ENCODE measurements at regions not wholly inside any gene's neighbourhood (a gene's known extent, or its start where the extent isn't known, plus 50 kb on each side); places are given as distances from the start of the nearest gene placed in this dataset.

GRCh38 chr4:60780874-60781273 lies 419.3 kb upstream of the ADGRL3 start:
- TF ChIP-seq ZNF296 (CRISPR knock-in tag; conservative IDR thresholded peaks at IDR 0.05): no peak
- TF ChIP-seq, protein P1, sequence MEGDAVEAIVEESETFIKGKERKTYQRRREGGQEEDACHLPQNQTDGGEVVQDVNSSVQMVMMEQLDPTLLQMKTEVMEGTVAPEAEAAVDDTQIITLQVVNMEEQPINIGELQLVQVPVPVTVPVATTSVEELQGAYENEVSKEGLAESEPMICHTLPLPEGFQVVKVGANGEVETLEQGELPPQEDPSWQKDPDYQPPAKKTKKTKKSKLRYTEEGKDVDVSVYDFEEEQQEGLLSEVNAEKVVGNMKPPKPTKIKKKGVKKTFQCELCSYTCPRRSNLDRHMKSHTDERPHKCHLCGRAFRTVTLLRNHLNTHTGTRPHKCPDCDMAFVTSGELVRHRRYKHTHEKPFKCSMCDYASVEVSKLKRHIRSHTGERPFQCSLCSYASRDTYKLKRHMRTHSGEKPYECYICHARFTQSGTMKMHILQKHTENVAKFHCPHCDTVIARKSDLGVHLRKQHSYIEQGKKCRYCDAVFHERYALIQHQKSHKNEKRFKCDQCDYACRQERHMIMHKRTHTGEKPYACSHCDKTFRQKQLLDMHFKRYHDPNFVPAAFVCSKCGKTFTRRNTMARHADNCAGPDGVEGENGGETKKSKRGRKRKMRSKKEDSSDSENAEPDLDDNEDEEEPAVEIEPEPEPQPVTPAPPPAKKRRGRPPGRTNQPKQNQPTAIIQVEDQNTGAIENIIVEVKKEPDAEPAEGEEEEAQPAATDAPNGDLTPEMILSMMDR (CRISPR knock-in tag; IDR thresholded peaks at IDR 0.05): no peak
- no peak for TF ChIP-seq TCF7L2 (IDR thresholded peaks at IDR 0.05; ENCODE audit: low read depth, low read length)
- no peak for TF ChIP-seq NFYB (CRISPR knock-in tag; IDR thresholded peaks at IDR 0.05)
- TF ChIP-seq, protein P2, sequence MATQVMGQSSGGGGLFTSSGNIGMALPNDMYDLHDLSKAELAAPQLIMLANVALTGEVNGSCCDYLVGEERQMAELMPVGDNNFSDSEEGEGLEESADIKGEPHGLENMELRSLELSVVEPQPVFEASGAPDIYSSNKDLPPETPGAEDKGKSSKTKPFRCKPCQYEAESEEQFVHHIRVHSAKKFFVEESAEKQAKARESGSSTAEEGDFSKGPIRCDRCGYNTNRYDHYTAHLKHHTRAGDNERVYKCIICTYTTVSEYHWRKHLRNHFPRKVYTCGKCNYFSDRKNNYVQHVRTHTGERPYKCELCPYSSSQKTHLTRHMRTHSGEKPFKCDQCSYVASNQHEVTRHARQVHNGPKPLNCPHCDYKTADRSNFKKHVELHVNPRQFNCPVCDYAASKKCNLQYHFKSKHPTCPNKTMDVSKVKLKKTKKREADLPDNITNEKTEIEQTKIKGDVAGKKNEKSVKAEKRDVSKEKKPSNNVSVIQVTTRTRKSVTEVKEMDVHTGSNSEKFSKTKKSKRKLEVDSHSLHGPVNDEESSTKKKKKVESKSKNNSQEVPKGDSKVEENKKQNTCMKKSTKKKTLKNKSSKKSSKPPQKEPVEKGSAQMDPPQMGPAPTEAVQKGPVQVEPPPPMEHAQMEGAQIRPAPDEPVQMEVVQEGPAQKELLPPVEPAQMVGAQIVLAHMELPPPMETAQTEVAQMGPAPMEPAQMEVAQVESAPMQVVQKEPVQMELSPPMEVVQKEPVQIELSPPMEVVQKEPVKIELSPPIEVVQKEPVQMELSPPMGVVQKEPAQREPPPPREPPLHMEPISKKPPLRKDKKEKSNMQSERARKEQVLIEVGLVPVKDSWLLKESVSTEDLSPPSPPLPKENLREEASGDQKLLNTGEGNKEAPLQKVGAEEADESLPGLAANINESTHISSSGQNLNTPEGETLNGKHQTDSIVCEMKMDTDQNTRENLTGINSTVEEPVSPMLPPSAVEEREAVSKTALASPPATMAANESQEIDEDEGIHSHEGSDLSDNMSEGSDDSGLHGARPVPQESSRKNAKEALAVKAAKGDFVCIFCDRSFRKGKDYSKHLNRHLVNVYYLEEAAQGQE (IDR thresholded peaks at IDR 0.05; ENCODE audit: borderline replicate concordance in 1 of 2, low read depth in 1 of 2, low read length in 2 of 2): no peak
- no peak for TF ChIP-seq TRIM24 (CRISPR knock-in tag; IDR thresholded peaks at IDR 0.05)
- TF ChIP-seq POLR2A (IDR thresholded peaks at IDR 0.05; ENCODE audit: insufficient read depth in 1 of 2, low read depth in 2 of 2, low read length in 2 of 2): no peak
- TF ChIP-seq ZNF121 (CRISPR knock-in tag; IDR thresholded peaks at IDR 0.05): no peak
- no peak for TF ChIP-seq CREB1 (IDR thresholded peaks at IDR 0.05)
- TF ChIP-seq CREB1 (CRISPR knock-in tag; IDR thresholded peaks at IDR 0.05): no peak
- no peak for TF ChIP-seq DDIT3 (CRISPR knock-in tag; IDR thresholded peaks at IDR 0.05)
- TF ChIP-seq ATF7 (IDR thresholded peaks at IDR 0.05): no peak
- TF ChIP-seq ATF7 (CRISPR knock-in tag; IDR thresholded peaks at IDR 0.05): no peak
- no peak for TF ChIP-seq HOMEZ (CRISPR knock-in tag; IDR thresholded peaks at IDR 0.05; ENCODE audit: low read depth)
